Trophoblast cell (in vitro differentiated cells and primary cell): ENCODE measurements at regions not wholly inside any gene's neighbourhood (a gene's known extent, or its start where the extent isn't known, plus 50 kb on each side); places are given as distances from the start of the nearest gene placed in this dataset.

Experiments used
- DNase-seq, 2 donors: peaks; one replicate each; pipeline ENCODE4 v3.0.0-alpha.2; 2016
- H2AFZ ChIP-seq: 2 replicates; pipeline ENCODE4 v1.6.1; 2013; ENCODE audit warnings: low read length, moderate library complexity, mild to moderate bottlenecking; ENCODE audit not compliant: insufficient read depth, poor library complexity
- H2AK5ac ChIP-seq: 2 replicates; pipeline ENCODE4 v1.6.1; 2013; ENCODE audit warnings: mild to moderate bottlenecking, low read length
- H2BK120ac ChIP-seq: 2 replicates; pipeline ENCODE4 v1.6.1; 2013; ENCODE audit warnings: low read length, mild to moderate bottlenecking, moderate library complexity; ENCODE audit not compliant: insufficient read depth, poor library complexity
- H2BK12ac ChIP-seq: 2 replicates; pipeline ENCODE4 v1.6.1; 2013; ENCODE audit warnings: mild to moderate bottlenecking, low read length, moderate library complexity
- H2BK5ac ChIP-seq: 2 replicates; pipeline ENCODE4 v1.6.1; 2013; ENCODE audit warnings: low read length, low read depth, moderate library complexity, mild to moderate bottlenecking; ENCODE audit not compliant: poor library complexity
- H3K14ac ChIP-seq: 2 replicates; pipeline ENCODE4 v1.6.1; 2013; ENCODE audit warnings: mild to moderate bottlenecking, low read length
- H3K18ac ChIP-seq: 2 replicates; pipeline ENCODE4 v1.6.1; 2013; ENCODE audit warnings: mild to moderate bottlenecking, low read length
- H3K23ac ChIP-seq: 2 replicates; pipeline ENCODE4 v1.6.1; 2013; ENCODE audit warnings: low read length
- H3K27ac ChIP-seq: 2 replicates; pipeline ENCODE4 v1.5.1; 2013; ENCODE audit warnings: low read depth, mild to moderate bottlenecking, inconsistent platforms, low read length, moderate library complexity
- H3K27me3 ChIP-seq: 2 replicates; pipeline ENCODE4 v1.6.1; 2013; ENCODE audit warnings: inconsistent platforms, mild to moderate bottlenecking, low read length, moderate library complexity; ENCODE audit not compliant: insufficient read depth
- H3K36me3 ChIP-seq, 2 experiments: 1 replicate in 1 of 2; 2 replicates in 1 of 2; pipeline ENCODE4 v1.6.1; 2013; ENCODE audit warnings: low read length in 2 of 2, mild to moderate bottlenecking in 2 of 2, moderate library complexity in 1 of 2; ENCODE audit not compliant: insufficient read depth in 2 of 2, control insufficient read depth in 1 of 2
- H3K4ac ChIP-seq: 2 replicates; pipeline ENCODE4 v1.6.1; 2013; ENCODE audit warnings: low read depth, mild to moderate bottlenecking, low read length, moderate library complexity
- H3K4me1 ChIP-seq, 2 experiments: 1 replicate in 1 of 2; 2 replicates in 1 of 2; pipeline ENCODE4 v1.6.1; 2013; ENCODE audit warnings: low read length in 2 of 2, mild to moderate bottlenecking in 2 of 2, moderate library complexity in 1 of 2; ENCODE audit not compliant: insufficient read depth in 2 of 2, control insufficient read depth in 1 of 2
- H3K4me2 ChIP-seq: 2 replicates; pipeline ENCODE4 v1.6.1; 2013; ENCODE audit warnings: inconsistent platforms, mild to moderate bottlenecking, low read length, moderate library complexity
- H3K4me3 ChIP-seq: 2 replicates; pipeline ENCODE4 v1.5.1; 2013; ENCODE audit warnings: mild to moderate bottlenecking, low read depth, low read length, inconsistent platforms
- H3K79me1 ChIP-seq: one replicate; pipeline ENCODE4 v1.6.1; 2013; ENCODE audit warnings: low read length
- H3K79me2 ChIP-seq: 2 replicates; pipeline ENCODE4 v1.6.1; 2013; ENCODE audit warnings: low read length, mild to moderate bottlenecking; ENCODE audit not compliant: control insufficient read depth, insufficient read depth, poor library complexity
- H3K9ac ChIP-seq: 2 replicates; pipeline ENCODE4 v1.6.1; 2013; ENCODE audit warnings: mild to moderate bottlenecking, low read length
- H3K9me3 ChIP-seq: 2 replicates; pipeline ENCODE4 v1.6.1; 2013; ENCODE audit warnings: low read depth, mild to moderate bottlenecking, control low read depth, inconsistent platforms, low read length; ENCODE audit not compliant: insufficient read depth
- H4K12ac ChIP-seq: 2 replicates; pipeline ENCODE4 v1.6.1; 2013; ENCODE audit warnings: low read depth, mild to moderate bottlenecking, low read length, moderate library complexity
- H4K8ac ChIP-seq: 2 replicates; pipeline ENCODE4 v1.6.1; 2013; ENCODE audit warnings: low read depth, mild to moderate bottlenecking, low read length, moderate library complexity
- H4K91ac ChIP-seq: one replicate; pipeline ENCODE4 v1.6.1; 2013; ENCODE audit warnings: low read depth, mild to moderate bottlenecking, low read length, moderate library complexity
- WGBS: extraction: QIAGEN DNeasy Blood & Tissue Kit; methylation state at CpG from one replicate; pipeline ENCODE4 v1.1.7; 2013; ENCODE audit warnings: missing lambda C conversion rate; ENCODE audit not compliant: insufficient read length, insufficient coverage; ENCODE audit errors: extremely low coverage; 5-methylcytosine and 5-hydroxymethylcytosine counted together

- Histone ChIP-seq H3K4ac (no peak overlapping the region), H3K4me1 (no peaks in the 10 kb centered on the region), H3K9me3 (no peaks in the 10 kb centered on the region), H2BK5ac (no peak overlapping the region), H3K14ac (no peak overlapping the region), H3K9ac (no peak overlapping the region), H2BK120ac (no peak overlapping the region), H3K27ac (no peak overlapping the region), H2BK12ac (no peak overlapping the region), H3K36me3 (no peaks in the 10 kb centered on the region), H4K12ac (no peak overlapping the region), H4K91ac (no peak overlapping the region), H3K27me3 (no peaks in the 10 kb centered on the region), H2AFZ (no peak overlapping the region), H3K23ac (no peak overlapping the region), H3K4me2 (no peak overlapping the region), H2AK5ac (no peak overlapping the region), H3K4me3 (no peak overlapping the region), H3K79me2 (no peaks in the 10 kb centered on the region), H3K79me1 (no peaks in the 10 kb centered on the region), H3K18ac (no peak overlapping the region), H4K8ac (no peak overlapping the region)
- no CpG with 5 or more reads among the region's 1 CpG for WGBS
- no peak for DNase-seq
Measured at GRCh38 chr13:68636784-68637183, 1406.6 kb upstream of the PCDH9 start.

DNA sequence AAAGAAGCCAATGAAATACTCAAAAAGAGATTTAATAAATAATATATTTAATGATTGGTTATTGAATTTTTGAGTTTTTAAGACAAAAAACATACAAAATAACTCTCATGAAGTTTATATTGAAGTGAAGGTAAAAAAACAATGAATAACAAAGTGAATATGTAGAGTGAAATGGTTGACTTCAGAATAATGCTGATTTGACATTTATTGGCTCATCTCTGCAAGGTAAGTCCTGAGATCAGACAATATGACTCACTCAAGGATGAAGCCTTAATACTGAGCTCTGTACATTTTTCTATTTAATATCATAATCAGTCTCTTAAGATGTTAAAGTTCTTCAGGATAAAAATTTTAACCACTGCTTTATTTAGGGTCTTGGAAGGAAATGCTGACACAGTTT is 1398.9 kb upstream of the PCDH9 start:
- Histone ChIP-seq H3K27ac (no peak overlapping the region), H2BK5ac (no peak overlapping the region), H4K91ac (no peak overlapping the region), H2BK12ac (no peak overlapping the region), H3K9ac (no peak overlapping the region), H3K4me3 (no peak overlapping the region), H3K79me1 (no peaks in the 10 kb centered on the region), H3K18ac (no peak overlapping the region), H2AFZ (no peak overlapping the region), H2AK5ac (no peak overlapping the region), H4K12ac (no peak overlapping the region), H3K36me3 (no peaks in the 10 kb centered on the region), H3K4me1 (no peaks in the 10 kb centered on the region), H3K79me2 (no peaks in the 10 kb centered on the region), H3K23ac (no peak overlapping the region), H3K9me3 (no peaks in the 10 kb centered on the region), H3K4me2 (no peak overlapping the region), H3K4ac (no peak overlapping the region), H2BK120ac (no peak overlapping the region), H3K27me3 (no peaks in the 10 kb centered on the region), H3K14ac (no peak overlapping the region), H4K8ac (no peak overlapping the region)
- DNase-seq = no peak

GRCh38 chr13:68627379-68627778 is 1397.2 kb upstream of the PCDH9 start:
- Histone ChIP-seq H3K27ac (no peak overlapping the region), H4K12ac (no peak overlapping the region), H3K4me2 (no peak overlapping the region), H3K23ac (no peak overlapping the region), H3K27me3 (no peaks in the 10 kb centered on the region), H2BK5ac (no peak overlapping the region), H4K8ac (no peak overlapping the region), H3K14ac (no peak overlapping the region), H3K36me3 (no peaks in the 10 kb centered on the region), H2AFZ (no peak overlapping the region), H3K79me2 (no peaks in the 10 kb centered on the region), H3K4me3 (no peak overlapping the region), H4K91ac (no peak overlapping the region), H3K9ac (no peak overlapping the region), H2AK5ac (no peak overlapping the region), H2BK120ac (no peak overlapping the region), H3K4ac (no peak overlapping the region), H3K9me3 (no peaks in the 10 kb centered on the region), H3K4me1 (no peaks in the 10 kb centered on the region), H3K18ac (no peak overlapping the region), H2BK12ac (no peak overlapping the region), H3K79me1 (no peaks in the 10 kb centered on the region)
- DNase-seq = no peak
- WGBS = no CpG with 5 or more reads among the region's 3 CpGs

- H2AK5ac ChIP-seq = no peak overlapping the region
- H3K4me1 ChIP-seq = no peaks in the 10 kb centered on the region
- DNase-seq = no peak
- no peak overlapping the region for H4K91ac ChIP-seq
- H3K36me3 ChIP-seq = peaks cover 0 to 2% of the 10 kb centered on the region in 2 experiments
- H3K27me3 ChIP-seq = no peaks in the 10 kb centered on the region
- H3K23ac ChIP-seq = no peak overlapping the region
- no peaks in the 10 kb centered on the region for H3K79me1 ChIP-seq
- H3K4ac ChIP-seq = no peak overlapping the region
- H3K79me2 ChIP-seq = no peaks in the 10 kb centered on the region
- no peak overlapping the region for H2BK5ac ChIP-seq
- no CpG with 5 or more reads among the region's 10 CpGs for WGBS
- no peak overlapping the region for H3K9ac ChIP-seq
- H3K4me3 ChIP-seq = no peak overlapping the region
- no peak overlapping the region for H2BK12ac ChIP-seq
- no peak overlapping the region for H4K12ac ChIP-seq
- H2BK120ac ChIP-seq = no peak overlapping the region
- no peak overlapping the region for H3K4me2 ChIP-seq
- H3K9me3 ChIP-seq = no peaks in the 10 kb centered on the region
- no peak overlapping the region for H2AFZ ChIP-seq
- no peak overlapping the region for H4K8ac ChIP-seq
- no peak overlapping the region for H3K18ac ChIP-seq
- H3K14ac ChIP-seq = no peak overlapping the region
- H3K27ac ChIP-seq = no peak overlapping the region
Measured at GRCh38 chr13:68616600-68617222, 1386.6 kb upstream of the PCDH9 start.
